ENCODE measurements at regions not wholly inside any gene's neighbourhood (a gene's known extent, or its start where the extent isn't known, plus 50 kb on each side); places are given as distances from the start of the nearest gene placed in this dataset.
"Not testable (repeated sequence)": the region's sequence is repeated elsewhere in the genome, so short reads cannot be mapped to it uniquely, and the experiment has no call there.

GRCh38 chr21:9001890-9002663, 1519.3 kb upstream of the TPTE start:
- DNase-seq: not testable (repeated sequence)

- DNase-seq: not testable (repeated sequence)
These were observed 1517.2 kb upstream of the TPTE start for GRCh38 chr21:9003909-9004814.

GRCh38 chr21:9004815-9005518, 1516.4 kb upstream of the TPTE start:
- not testable (repeated sequence) for DNase-seq

GRCh38 chr21:9005671-9006070, 1515.7 kb upstream of the TPTE start:
- not testable (repeated sequence) for DNase-seq

- DNase-seq: not testable (repeated sequence)
These were observed 1515.3 kb upstream of the TPTE start for GRCh38 chr21:9006111-9006510.

- DNase-seq: not testable (repeated sequence)
These were observed 1514.6 kb upstream of the TPTE start for GRCh38 chr21:9006553-9007323.

GRCh38 chr21:9008636-9009035, 1512.7 kb upstream of the TPTE start:
- no peak for DNase-seq

- DNase-seq: not testable (repeated sequence)
These were observed 1511.9 kb upstream of the TPTE start for GRCh38 chr21:9009267-9010016.

- not testable (repeated sequence) for DNase-seq
These were observed 1511.1 kb upstream of the TPTE start for GRCh38 chr21:9010121-9010795.

GRCh38 chr21:9010936-9011890, 1510.2 kb upstream of the TPTE start:
- not testable (repeated sequence) for DNase-seq

- not testable (repeated sequence) for DNase-seq
These were observed 1509.5 kb upstream of the TPTE start for GRCh38 chr21:9011916-9012315.

GRCh38 chr21:9013502-9014242, 1507.7 kb upstream of the TPTE start:
- not testable (repeated sequence) for DNase-seq

- not testable (repeated sequence) for DNase-seq
These were observed 1507.1 kb upstream of the TPTE start for GRCh38 chr21:9014243-9014734.

GRCh38 chr21:9015483-9016197, 1505.7 kb upstream of the TPTE start:
- not testable (repeated sequence) for DNase-seq

- not testable (repeated sequence) for DNase-seq
These were observed 1504.2 kb upstream of the TPTE start for GRCh38 chr21:9017206-9017605.

GRCh38 chr21:9018731-9019253, 1502.6 kb upstream of the TPTE start:
- not testable (repeated sequence) for DNase-seq

GRCh38 chr21:9024006-9024767, 1497.2 kb upstream of the TPTE start:
- DNase-seq: not testable (repeated sequence)
